Erythroblast (primary cell): ENCODE measurements at regions not wholly inside any gene's neighbourhood (a gene's known extent, or its start where the extent isn't known, plus 50 kb on each side); places are given as distances from the start of the nearest gene placed in this dataset.

Experiments used
- GATA1 ChIP-seq: IDR thresholded peaks from 2 replicates; pipeline ENCODE4 v1.6.1; 2011; ENCODE audit warnings: low read depth, mild to moderate bottlenecking, control low read depth, low read length, moderate library complexity
- POLR2A ChIP-seq: IDR thresholded peaks from 2 replicates; pipeline ENCODE4 v1.6.1; 2011; ENCODE audit warnings: mild to moderate bottlenecking, low read length

DNA sequence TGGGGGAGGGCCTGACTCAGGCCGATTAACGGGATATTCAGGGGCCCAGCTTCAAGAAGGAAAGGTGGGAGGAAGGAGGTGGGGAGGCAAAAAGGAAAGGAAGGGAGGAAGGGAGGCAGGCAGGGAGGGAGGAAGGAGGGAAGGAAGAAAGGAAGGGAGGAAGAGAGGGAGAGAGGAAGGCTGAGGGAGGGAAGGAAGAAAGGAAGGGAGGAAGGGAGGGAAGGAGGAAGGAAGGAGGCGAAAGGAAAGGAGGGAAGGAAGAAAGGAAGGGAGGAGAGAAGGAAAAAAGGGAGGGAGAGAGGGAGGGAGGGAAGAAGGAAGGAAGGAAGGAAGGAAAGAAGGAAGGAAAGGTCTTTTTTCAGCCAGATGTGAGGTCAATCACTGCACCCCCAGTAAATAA, 85.3 kb downstream of the C1QL2 start:
- TF ChIP-seq POLR2A, result no peak
- no peak for TF ChIP-seq GATA1
